ENCODE measurements at regions not wholly inside any gene's neighbourhood (a gene's known extent, or its start where the extent isn't known, plus 50 kb on each side); places are given as distances from the start of the nearest gene placed in this dataset.

DNA sequence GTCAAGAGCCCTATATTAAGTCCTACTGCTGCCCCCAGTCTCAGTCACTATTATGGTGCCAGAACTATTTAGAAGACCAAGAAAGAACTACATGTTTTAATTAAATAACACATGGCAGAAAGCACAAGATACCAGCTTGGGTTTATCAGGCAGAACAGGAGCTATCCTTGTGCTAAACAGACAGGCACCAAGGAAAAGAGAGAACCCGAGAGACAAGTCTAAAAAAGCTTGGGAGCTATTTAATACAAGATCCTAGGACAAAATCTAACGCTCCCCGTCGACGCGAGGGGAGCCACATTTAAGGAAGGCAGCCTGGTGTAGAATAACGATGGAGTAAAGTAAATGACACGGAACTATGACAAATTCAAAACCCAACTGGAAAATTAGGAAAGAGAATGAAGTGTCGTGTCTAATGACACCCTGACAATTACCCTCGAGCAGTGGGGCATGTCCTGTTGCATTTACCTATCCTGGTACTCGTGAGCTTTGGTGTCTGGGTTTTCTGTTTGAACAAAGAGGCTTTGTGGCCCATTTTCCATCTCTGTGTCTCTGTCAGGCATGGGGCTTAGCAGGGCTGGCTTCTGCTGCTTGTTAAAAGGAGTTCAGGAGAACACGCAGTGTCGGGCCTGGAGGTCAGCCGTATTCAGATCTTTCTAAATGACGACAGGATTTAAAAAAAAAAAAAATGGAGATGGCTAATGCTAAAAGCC is 140.6 kb downstream of the ETNK1 start:
- H3K4me3 ChIP-seq (ENCODE audit: control insufficient read depth, low read depth, low read length): no peak overlapping the region
- DNase-seq (ENCODE audit: low read depth): no peak
- TF ChIP-seq, protein P1, sequence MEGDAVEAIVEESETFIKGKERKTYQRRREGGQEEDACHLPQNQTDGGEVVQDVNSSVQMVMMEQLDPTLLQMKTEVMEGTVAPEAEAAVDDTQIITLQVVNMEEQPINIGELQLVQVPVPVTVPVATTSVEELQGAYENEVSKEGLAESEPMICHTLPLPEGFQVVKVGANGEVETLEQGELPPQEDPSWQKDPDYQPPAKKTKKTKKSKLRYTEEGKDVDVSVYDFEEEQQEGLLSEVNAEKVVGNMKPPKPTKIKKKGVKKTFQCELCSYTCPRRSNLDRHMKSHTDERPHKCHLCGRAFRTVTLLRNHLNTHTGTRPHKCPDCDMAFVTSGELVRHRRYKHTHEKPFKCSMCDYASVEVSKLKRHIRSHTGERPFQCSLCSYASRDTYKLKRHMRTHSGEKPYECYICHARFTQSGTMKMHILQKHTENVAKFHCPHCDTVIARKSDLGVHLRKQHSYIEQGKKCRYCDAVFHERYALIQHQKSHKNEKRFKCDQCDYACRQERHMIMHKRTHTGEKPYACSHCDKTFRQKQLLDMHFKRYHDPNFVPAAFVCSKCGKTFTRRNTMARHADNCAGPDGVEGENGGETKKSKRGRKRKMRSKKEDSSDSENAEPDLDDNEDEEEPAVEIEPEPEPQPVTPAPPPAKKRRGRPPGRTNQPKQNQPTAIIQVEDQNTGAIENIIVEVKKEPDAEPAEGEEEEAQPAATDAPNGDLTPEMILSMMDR (conservative IDR thresholded peaks at IDR 0.05; ENCODE audit: control insufficient read depth, insufficient read depth, low read depth, low read length): no peak

DNA sequence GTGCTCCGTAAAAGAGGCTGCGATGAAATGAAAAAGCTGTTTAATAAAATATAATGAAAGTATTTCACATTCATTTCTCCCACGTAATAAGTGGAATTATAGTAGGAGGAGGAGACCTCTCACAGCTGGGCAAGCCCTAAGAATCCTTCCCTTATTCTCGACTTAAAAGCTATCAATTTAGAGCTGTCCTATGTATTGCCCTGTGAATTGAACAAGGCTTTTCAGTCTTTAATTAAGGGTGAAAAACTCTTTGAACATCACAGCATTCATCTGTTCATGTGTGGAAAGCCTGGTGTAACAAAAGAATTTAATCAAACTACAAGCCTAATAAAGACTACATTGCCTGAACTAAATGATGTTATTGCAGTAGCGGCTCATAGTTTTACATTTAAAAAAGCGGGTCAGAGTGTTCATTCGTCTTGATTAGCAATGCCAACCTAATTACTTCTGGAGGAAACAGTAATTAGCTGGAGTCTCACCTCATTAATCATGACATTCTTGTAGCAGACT is 142.0 kb downstream of the ETNK1 start:
- TF ChIP-seq, protein P1 (conservative IDR thresholded peaks at IDR 0.05; ENCODE audit: control insufficient read depth, insufficient read depth, low read depth, low read length): no peak
- no peak for DNase-seq (ENCODE audit: low read depth)

DNA sequence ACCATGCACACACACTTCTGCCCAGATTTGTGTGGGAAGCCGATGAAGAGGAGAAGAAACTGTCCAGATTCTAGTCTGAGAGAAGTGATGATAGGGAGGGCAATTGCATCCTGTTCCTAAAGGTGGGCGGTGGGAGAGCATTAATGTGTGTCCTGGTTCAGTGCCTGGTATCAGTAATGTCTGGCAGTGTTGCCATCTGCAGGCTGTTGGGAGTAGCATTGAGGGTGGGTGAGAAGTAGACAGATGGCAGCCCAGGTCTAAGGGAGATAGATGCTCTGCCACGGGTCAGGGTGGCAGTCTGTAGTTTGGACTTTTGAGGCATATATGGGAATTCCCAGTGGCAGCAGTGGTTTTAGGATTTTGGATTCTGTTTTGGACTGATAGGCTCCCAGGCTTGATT is 156.4 kb downstream of the ETNK1 start:
- no peak for DNase-seq (ENCODE audit: low read depth)
- H3K4me3 ChIP-seq (ENCODE audit: control insufficient read depth, low read depth, low read length): no peak overlapping the region
- TF ChIP-seq, protein P1 (conservative IDR thresholded peaks at IDR 0.05; ENCODE audit: control insufficient read depth, insufficient read depth, low read depth, low read length): no peak

More for the DNA sequence above, 142.0 kb downstream of the ETNK1 start:
- no peak overlapping the region for H3K4me3 ChIP-seq (ENCODE audit: control insufficient read depth, low read depth, low read length)

DNA sequence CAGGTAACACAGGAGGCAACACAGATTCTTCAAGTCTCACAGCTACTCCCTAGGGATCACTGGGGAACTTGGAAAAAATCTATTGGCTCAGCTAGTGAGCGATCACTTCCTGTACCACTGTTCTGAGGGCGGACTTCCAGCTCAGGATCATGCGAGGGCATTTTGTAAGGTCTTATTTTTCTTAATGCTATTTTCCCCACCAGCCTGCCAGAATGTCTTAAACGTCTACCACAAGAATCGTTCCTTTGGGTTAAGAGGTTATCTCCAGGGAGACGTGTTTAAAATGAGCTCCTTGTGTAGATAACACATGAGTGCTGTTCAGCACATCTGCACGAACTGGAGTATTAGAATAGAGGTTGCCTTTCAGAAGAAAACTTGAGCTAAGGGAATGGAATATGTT is 162.6 kb downstream of the ETNK1 start:
- TF ChIP-seq, protein P1 (conservative IDR thresholded peaks at IDR 0.05; ENCODE audit: control insufficient read depth, insufficient read depth, low read depth, low read length): no peak
- DNase-seq (ENCODE audit: low read depth): peak; percentile 38
- H3K4me3 ChIP-seq (ENCODE audit: control insufficient read depth, low read depth, low read length): no peak overlapping the region

DNA sequence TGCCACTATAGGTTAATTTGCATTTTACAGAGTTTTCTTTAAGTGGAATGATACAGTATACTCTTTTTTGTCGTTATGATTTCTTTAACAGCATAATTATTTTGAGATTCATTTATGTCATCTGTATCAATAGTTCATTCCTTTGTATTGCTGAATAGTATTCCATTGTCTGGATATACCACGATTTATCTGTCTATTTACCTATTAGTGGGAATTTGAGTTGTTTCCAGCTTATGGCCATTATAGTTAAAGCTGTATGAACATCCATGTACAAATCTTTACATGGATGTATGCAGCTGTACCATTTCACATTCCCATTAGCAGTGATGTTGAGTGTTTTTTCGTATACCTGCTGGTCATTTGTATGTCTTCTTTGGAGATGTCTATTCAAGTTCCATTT is 163.9 kb downstream of the ETNK1 start:
- no peak for DNase-seq (ENCODE audit: low read depth)
- TF ChIP-seq, protein P1 (conservative IDR thresholded peaks at IDR 0.05; ENCODE audit: control insufficient read depth, insufficient read depth, low read depth, low read length): no peak
- no peak overlapping the region for H3K4me3 ChIP-seq (ENCODE audit: control insufficient read depth, low read depth, low read length)

DNA sequence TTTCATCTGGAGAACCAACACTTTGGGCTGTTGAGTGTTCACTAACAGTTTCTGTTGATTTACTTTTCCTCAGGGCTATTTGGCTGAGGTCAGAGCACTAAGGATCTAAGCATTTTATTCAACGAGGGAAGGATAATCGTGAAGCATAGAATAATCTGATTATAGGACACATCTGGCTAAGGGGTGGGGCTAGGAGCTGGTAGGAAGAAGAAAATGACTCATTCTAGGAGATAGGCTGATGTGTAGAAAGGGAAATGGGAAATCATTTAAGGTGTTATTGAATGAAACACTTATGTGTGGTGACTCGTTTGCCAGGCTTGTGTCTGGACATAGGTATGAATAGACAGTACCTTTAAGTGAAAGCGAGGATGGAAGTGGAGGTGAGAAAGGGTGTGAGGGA is 167.2 kb downstream of the ETNK1 start:
- TF ChIP-seq, protein P1 (conservative IDR thresholded peaks at IDR 0.05; ENCODE audit: control insufficient read depth, insufficient read depth, low read depth, low read length): no peak
- no peak overlapping the region for H3K4me3 ChIP-seq (ENCODE audit: control insufficient read depth, low read depth, low read length)

More for the DNA sequence above, 167.2 kb downstream of the ETNK1 start:
- DNase-seq (ENCODE audit: low read depth): peak; percentile 29

Data from fibroblast of mammary gland (primary cell).